ENCODE measurements at regions not wholly inside any gene's neighbourhood (a gene's known extent, or its start where the extent isn't known, plus 50 kb on each side); places are given as distances from the start of the nearest gene placed in this dataset.
"Not testable (repeated sequence)": the region's sequence is repeated elsewhere in the genome, so short reads cannot be mapped to it uniquely, and the experiment has no call there.

- no peak for DNase-seq
These were observed 54.5 kb upstream of the HS3ST4 start for GRCh38 chr16:25637236-25637635.

- DNase-seq: no peak
These were observed 55.1 kb upstream of the HS3ST4 start for GRCh38 chr16:25636662-25637061.

- DNase-seq: no peak
These were observed 56.3 kb upstream of the HS3ST4 start for GRCh38 chr16:25635454-25635853.

- DNase-seq: no peak
These were observed 58.2 kb upstream of the HS3ST4 start for GRCh38 chr16:25633549-25633948.

- no peak for DNase-seq
These were observed 63.0 kb upstream of the HS3ST4 start for GRCh38 chr16:25628766-25629165.

- no peak for DNase-seq
These were observed 64.1 kb upstream of the HS3ST4 start for GRCh38 chr16:25627641-25628040.

GRCh38 chr16:25626172-25626571 is 65.6 kb upstream of the HS3ST4 start:
- no peak for DNase-seq

- no peak for DNase-seq
These were observed 66.1 kb upstream of the HS3ST4 start for GRCh38 chr16:25625620-25626019.

- DNase-seq: no peak
These were observed 77.0 kb upstream of the HS3ST4 start for GRCh38 chr16:25614716-25615265.

GRCh38 chr16:25613931-25614330 is 77.8 kb upstream of the HS3ST4 start:
- no peak for DNase-seq

GRCh38 chr16:25608002-25608401 is 83.8 kb upstream of the HS3ST4 start:
- no peak for DNase-seq

- no peak for DNase-seq
These were observed 85.7 kb upstream of the HS3ST4 start for GRCh38 chr16:25606069-25606468.

GRCh38 chr16:25605381-25605780 is 86.4 kb upstream of the HS3ST4 start:
- DNase-seq: no peak

- DNase-seq: not testable (repeated sequence)
These were observed 90.5 kb upstream of the HS3ST4 start for GRCh38 chr16:25601306-25601705.

- DNase-seq: no peak
These were observed 95.6 kb upstream of the HS3ST4 start for GRCh38 chr16:25596194-25596593.

- no peak for DNase-seq
These were observed 98.5 kb upstream of the HS3ST4 start for GRCh38 chr16:25593260-25593659.

GRCh38 chr16:25587783-25588182 is 104.0 kb upstream of the HS3ST4 start:
- no peak for DNase-seq

GRCh38 chr16:25586826-25587225 is 104.9 kb upstream of the HS3ST4 start:
- no peak for DNase-seq

- no peak for DNase-seq
These were observed 106.2 kb upstream of the HS3ST4 start for GRCh38 chr16:25585526-25585925.

- DNase-seq: no peak
These were observed 111.7 kb upstream of the HS3ST4 start for GRCh38 chr16:25580041-25580440.

GRCh38 chr16:25575363-25575762 is 116.4 kb upstream of the HS3ST4 start:
- no peak for DNase-seq

- DNase-seq: no peak
These were observed 120.0 kb upstream of the HS3ST4 start for GRCh38 chr16:25571712-25572111.

- DNase-seq: no peak
These were observed 121.6 kb upstream of the HS3ST4 start for GRCh38 chr16:25570131-25570530.

GRCh38 chr16:25568991-25569390 is 122.8 kb upstream of the HS3ST4 start:
- DNase-seq: no peak

- DNase-seq: no peak
These were observed 125.6 kb upstream of the HS3ST4 start for GRCh38 chr16:25566183-25566582.

Measured in right kidney (tissue), 1 donor.